HEK293 (cell line): ENCODE measurements at regions not wholly inside any gene's neighbourhood (a gene's known extent, or its start where the extent isn't known, plus 50 kb on each side); places are given as distances from the start of the nearest gene placed in this dataset.

Experiments
- CTCF ChIA-PET: fragments of 350-600 bp; formaldehyde crosslinking; extraction: SDS; loops from one replicate; lab custom pipeline; 2021; ENCODE audit warnings: antibody characterized with exemption; lab: Yijun Ruan, JAX
- POLR2A ChIA-PET: fragments of 300-600 bp; formaldehyde crosslinking; extraction: SDS; loops from one replicate; lab custom pipeline; 2020; ENCODE audit warnings: antibody characterized with exemption, inconsistent platforms; lab: Yijun Ruan, JAX
- H3K27ac ChIP-seq: fragments of 200-500 bp; sonication (Bioruptor generic); 2 replicates; pipeline ENCODE4 v1.5.1; 2014; ENCODE audit warnings: low read depth, low read length, control low read depth, inconsistent platforms; ENCODE audit errors: extremely low read depth
- H3K36me3 ChIP-seq, 2 experiments: fragments of 200-500 bp in 1 of 2; sonication (Bioruptor generic) in 1 of 2; 1 replicate in 1 of 2; 2 replicates in 1 of 2; pipeline ENCODE4 v1.5.1; 2014 to 2017; ENCODE audit warnings: inconsistent platforms in 2 of 2, low read length in 2 of 2; ENCODE audit not compliant: control insufficient read depth in 2 of 2, insufficient read depth in 1 of 2
- H3K4me1 ChIP-seq: fragments of 200-500 bp; sonication (Bioruptor generic); 2 replicates; pipeline ENCODE4 v1.5.1; 2014; ENCODE audit warnings: mild to moderate bottlenecking, low read length, inconsistent platforms; ENCODE audit not compliant: control insufficient read depth, insufficient read depth
- H3K4me3 ChIP-seq: 2 replicates; pipeline ENCODE4 v1.5.1; 2011; ENCODE audit warnings: low read depth, mild to moderate bottlenecking, control low read depth, low read length, moderate library complexity
- H3K9me3 ChIP-seq: fragments of 200-500 bp; sonication (Bioruptor generic); 2 replicates; pipeline ENCODE4 v1.5.1; 2014; ENCODE audit warnings: low read depth, low read length, inconsistent platforms; ENCODE audit not compliant: control insufficient read depth, insufficient read depth
- BCL11B ChIP-seq: fragments of 450-650 bp; formaldehyde crosslinking; IDR thresholded peaks from 2 replicates; pipeline ENCODE4 v1.5.1; 2016; ENCODE audit warnings: low read depth, missing biosample characterization, missing genetic modification characterization
- GLIS1 ChIP-seq: fragments of 450-650 bp; formaldehyde crosslinking; IDR thresholded peaks from 2 replicates; pipeline ENCODE4 v1.5.1; 2016; ENCODE audit warnings: missing biosample characterization, missing genetic modification characterization
- GLIS2 ChIP-seq: fragments of 450-650 bp; formaldehyde crosslinking; IDR thresholded peaks from 2 replicates; pipeline ENCODE4 v1.5.1; 2016; ENCODE audit warnings: missing biosample characterization, missing genetic modification characterization
- HOXA7 ChIP-seq: sonication (generic); formaldehyde crosslinking; IDR thresholded peaks from 2 replicates; pipeline ENCODE4 v1.8.1; 2022; ENCODE audit warnings: missing genetic modification reagents, borderline replicate concordance
- KLF16 ChIP-seq: fragments of 450-650 bp; formaldehyde crosslinking; IDR thresholded peaks from 2 replicates; pipeline ENCODE4 v1.5.1; 2017; ENCODE audit warnings: missing biosample characterization, missing genetic modification characterization
- MEIS1 ChIP-seq: sonication (generic); formaldehyde crosslinking; IDR thresholded peaks from 2 replicates; pipeline ENCODE4 v1.8.1; 2022; ENCODE audit warnings: missing genetic modification reagents, mild to moderate bottlenecking, borderline replicate concordance
- SETDB1 ChIP-seq: IDR thresholded peaks from one replicate; pipeline ENCODE4 v1.6.1; 2017; ENCODE audit warnings: mild to moderate bottlenecking, low read length, moderate library complexity, mixed read lengths; ENCODE audit not compliant: insufficient read length
- ZBTB44 ChIP-seq: fragments of 450-650 bp; IDR thresholded peaks from 2 replicates; pipeline ENCODE4 v1.5.1; 2018; ENCODE audit warnings: missing biosample characterization, mild to moderate bottlenecking, missing genetic modification characterization
- ZEB2 ChIP-seq: fragments of 450-650 bp; formaldehyde crosslinking; IDR thresholded peaks from 2 replicates; pipeline ENCODE4 v1.5.1; 2016; ENCODE audit warnings: missing biosample characterization, missing genetic modification characterization
- ZNF211 ChIP-seq: fragments of 450-650 bp; formaldehyde crosslinking; IDR thresholded peaks from 2 replicates; pipeline ENCODE4 v1.5.1; 2016; ENCODE audit warnings: low read depth, missing biosample characterization, missing genetic modification characterization
- ZNF223 ChIP-seq: fragments of 450-650 bp; formaldehyde crosslinking; IDR thresholded peaks from 2 replicates; pipeline ENCODE4 v1.5.1; 2016; ENCODE audit warnings: missing biosample characterization, missing genetic modification characterization
- ZNF324 ChIP-seq: fragments of 450-650 bp; formaldehyde crosslinking; IDR thresholded peaks from 2 replicates; pipeline ENCODE4 v1.5.1; 2016; ENCODE audit warnings: missing biosample characterization, missing genetic modification characterization
- ZNF341 ChIP-seq: fragments of 450-650 bp; formaldehyde crosslinking; IDR thresholded peaks from 2 replicates; pipeline ENCODE4; 2016; ENCODE audit warnings: low read depth, missing biosample characterization, missing genetic modification characterization
- ZNF416 ChIP-seq: fragments of 450-650 bp; formaldehyde crosslinking; IDR thresholded peaks from 2 replicates; pipeline ENCODE4 v1.5.1; 2016; ENCODE audit warnings: missing biosample characterization, missing genetic modification characterization
- ZNF423 ChIP-seq: fragments of 450-650 bp; formaldehyde crosslinking; IDR thresholded peaks from 2 replicates; pipeline ENCODE4 v1.5.1; 2016; ENCODE audit warnings: missing biosample characterization, missing genetic modification characterization
- ZNF426 ChIP-seq: fragments of 450-650 bp; formaldehyde crosslinking; IDR thresholded peaks from 2 replicates; pipeline ENCODE4 v1.5.1; 2017; ENCODE audit warnings: missing biosample characterization, missing genetic modification characterization, mild to moderate bottlenecking, inconsistent platforms, moderate library complexity
- ZNF513 ChIP-seq: fragments of 450-650 bp; IDR thresholded peaks from 2 replicates; pipeline ENCODE4 v1.5.1; 2018; ENCODE audit warnings: missing biosample characterization, missing genetic modification characterization
- ZNF529 ChIP-seq: fragments of 450-650 bp; formaldehyde crosslinking; IDR thresholded peaks from 2 replicates; pipeline ENCODE4 v1.5.1; 2017; ENCODE audit warnings: missing genetic modification characterization, missing biosample characterization; ENCODE audit not compliant: insufficient replicate concordance
- ZNF549 ChIP-seq: fragments of 450-650 bp; IDR thresholded peaks from 2 replicates; pipeline ENCODE4 v1.5.1; 2018; ENCODE audit warnings: missing biosample characterization, missing genetic modification characterization, mild to moderate bottlenecking, inconsistent platforms, moderate library complexity
- ZNF76 ChIP-seq: fragments of 450-650 bp; formaldehyde crosslinking; IDR thresholded peaks from 2 replicates; pipeline ENCODE4; 2016; ENCODE audit warnings: low read depth, missing biosample characterization, missing genetic modification characterization, borderline replicate concordance
- ZNF843 ChIP-seq: fragments of 450-650 bp; formaldehyde crosslinking; IDR thresholded peaks from 2 replicates; pipeline ENCODE4 v1.5.1; 2016; ENCODE audit warnings: missing biosample characterization, missing genetic modification characterization
- ZSCAN16 ChIP-seq: fragments of 450-650 bp; formaldehyde crosslinking; IDR thresholded peaks from 2 replicates; pipeline ENCODE4 v1.5.1; 2016; ENCODE audit warnings: missing biosample characterization, missing genetic modification characterization
- TF ChIP-seq, protein P1 (sequence below): fragments of 450-650 bp; formaldehyde crosslinking; IDR thresholded peaks from 2 replicates; pipeline ENCODE4 v1.5.1; 2016; ENCODE audit warnings: missing biosample characterization, missing genetic modification characterization, low read depth
- TF ChIP-seq, protein P2 (sequence below): fragments of 450-650 bp; formaldehyde crosslinking; IDR thresholded peaks from 2 replicates; pipeline ENCODE4 v1.5.1; 2016; ENCODE audit warnings: missing biosample characterization, missing genetic modification characterization
- TF ChIP-seq, protein P3 (sequence below): fragments of 450-650 bp; formaldehyde crosslinking; IDR thresholded peaks from 2 replicates; pipeline ENCODE4 v1.5.1; 2017; ENCODE audit warnings: missing biosample characterization, missing genetic modification characterization

DNA sequence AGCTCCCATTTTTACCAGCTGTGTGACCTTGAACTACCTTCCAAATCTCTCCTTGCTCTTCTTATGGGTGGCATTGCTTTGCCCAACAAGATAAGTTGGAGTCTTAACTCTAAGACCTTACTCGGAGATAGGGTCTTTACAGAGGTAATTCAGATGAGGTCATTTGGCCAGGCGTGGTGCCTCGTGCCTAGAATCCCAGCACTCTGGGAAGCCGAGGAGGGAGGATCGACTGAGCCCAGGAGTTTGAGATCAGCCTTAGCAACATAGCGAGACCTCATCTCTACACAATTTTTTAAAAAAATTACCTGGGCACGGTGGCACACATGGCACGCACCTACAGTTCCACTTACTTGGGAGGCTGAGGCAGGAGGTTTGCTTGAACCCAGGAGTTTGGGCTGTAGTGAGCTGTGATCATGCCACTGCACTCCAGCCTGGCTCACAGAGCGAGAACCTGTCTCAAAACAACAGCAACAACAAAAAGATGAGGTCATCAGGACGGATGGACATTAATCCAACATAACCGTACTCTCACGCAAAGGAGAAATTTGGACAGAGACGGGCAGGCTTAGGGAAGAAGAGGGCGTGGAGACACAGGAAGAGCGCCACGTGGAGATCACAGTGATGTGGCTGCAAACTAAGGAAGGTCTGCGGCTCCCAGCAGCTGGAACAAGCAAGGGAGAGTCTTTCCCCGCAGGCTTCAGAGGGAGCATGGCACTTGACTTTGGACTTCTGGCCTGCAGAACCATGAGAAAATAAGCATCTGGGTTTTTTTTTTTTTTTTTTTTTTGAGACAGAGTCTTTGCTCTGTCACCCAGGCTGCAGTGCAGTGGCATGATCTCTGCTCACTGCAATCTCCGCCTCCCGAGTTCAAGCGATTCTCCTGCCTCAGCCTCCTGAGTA is 122.3 kb upstream of the CARD11 start:
- Histone ChIP-seq H3K9me3 (no peaks in the 10 kb centered on the region), H3K4me3 (no peak overlapping the region), H3K36me3 (no peaks in the 10 kb centered on the region), H3K27ac (no peak overlapping the region), H3K4me1 (no peaks in the 10 kb centered on the region)
- POLR2A ChIA-PET: no interaction called here
- CTCF ChIA-PET: interaction anchor here (0.6 to 0.7 kb wide), 2 partner anchors 10 to 101 kb away, joined by 3 read pairs; no protein-coding TSS in a partner anchor
- TF ChIP-seq, protein P1, sequence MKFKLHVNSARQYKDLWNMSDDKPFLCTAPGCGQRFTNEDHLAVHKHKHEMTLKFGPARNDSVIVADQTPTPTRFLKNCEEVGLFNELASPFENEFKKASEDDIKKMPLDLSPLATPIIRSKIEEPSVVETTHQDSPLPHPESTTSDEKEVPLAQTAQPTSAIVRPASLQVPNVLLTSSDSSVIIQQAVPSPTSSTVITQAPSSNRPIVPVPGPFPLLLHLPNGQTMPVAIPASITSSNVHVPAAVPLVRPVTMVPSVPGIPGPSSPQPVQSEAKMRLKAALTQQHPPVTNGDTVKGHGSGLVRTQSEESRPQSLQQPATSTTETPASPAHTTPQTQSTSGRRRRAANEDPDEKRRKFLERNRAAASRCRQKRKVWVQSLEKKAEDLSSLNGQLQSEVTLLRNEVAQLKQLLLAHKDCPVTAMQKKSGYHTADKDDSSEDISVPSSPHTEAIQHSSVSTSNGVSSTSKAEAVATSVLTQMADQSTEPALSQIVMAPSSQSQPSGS (tag by site-specific recombination): peak; percentile 61
- no peak for TF ChIP-seq MEIS1
- no peak for TF ChIP-seq ZNF341 (tag by site-specific recombination)
- no peak for TF ChIP-seq ZNF513 (tag by site-specific recombination)
- TF ChIP-seq ZNF76 (tag by site-specific recombination): no peak
- no peak for TF ChIP-seq GLIS2 (tag by site-specific recombination)
- no peak for TF ChIP-seq ZSCAN16
- TF ChIP-seq, all 188 proteins: peak for 1

GRCh38 chr7:3167551-3167950 is 123.9 kb upstream of the CARD11 start:
- ChIA-PET POLR2A (no interaction called here), CTCF (no interaction called here)
- Histone ChIP-seq H3K27ac (no peak overlapping the region), H3K36me3 (no peaks in the 10 kb centered on the region), H3K4me3 (no peak overlapping the region), H3K9me3 (no peaks in the 10 kb centered on the region), H3K4me1 (no peaks in the 10 kb centered on the region)
- TF ChIP-seq ZNF843: no peak
- no peak for TF ChIP-seq ZNF529
- TF ChIP-seq ZNF211 (tag by site-specific recombination): no peak
- no peak for TF ChIP-seq ZNF223 (tag by site-specific recombination)
- no peak for TF ChIP-seq GLIS1 (tag by site-specific recombination)
- no peak for TF ChIP-seq ZNF324 (tag by site-specific recombination)
- no peak for TF ChIP-seq ZBTB44 (tag by site-specific recombination)
- no peak for TF ChIP-seq ZNF416 (tag by site-specific recombination)
- TF ChIP-seq BCL11B (tag by site-specific recombination): no peak

- no peaks in the 10 kb centered on the region for H3K4me1 ChIP-seq
- POLR2A ChIA-PET: no interaction called here
- CTCF ChIA-PET: no interaction called here
- TF ChIP-seq KLF16 (tag by site-specific recombination) (no peak), ZEB2 (tag by site-specific recombination) (no peak), HOXA7 (CRISPR knock-in tag) (no peak), SETDB1 (no peak), ZNF426 (tag by site-specific recombination) (no peak), ZNF423 (tag by site-specific recombination) (no peak), ZNF549 (tag by site-specific recombination) (no peak)
- TF ChIP-seq, protein P2, sequence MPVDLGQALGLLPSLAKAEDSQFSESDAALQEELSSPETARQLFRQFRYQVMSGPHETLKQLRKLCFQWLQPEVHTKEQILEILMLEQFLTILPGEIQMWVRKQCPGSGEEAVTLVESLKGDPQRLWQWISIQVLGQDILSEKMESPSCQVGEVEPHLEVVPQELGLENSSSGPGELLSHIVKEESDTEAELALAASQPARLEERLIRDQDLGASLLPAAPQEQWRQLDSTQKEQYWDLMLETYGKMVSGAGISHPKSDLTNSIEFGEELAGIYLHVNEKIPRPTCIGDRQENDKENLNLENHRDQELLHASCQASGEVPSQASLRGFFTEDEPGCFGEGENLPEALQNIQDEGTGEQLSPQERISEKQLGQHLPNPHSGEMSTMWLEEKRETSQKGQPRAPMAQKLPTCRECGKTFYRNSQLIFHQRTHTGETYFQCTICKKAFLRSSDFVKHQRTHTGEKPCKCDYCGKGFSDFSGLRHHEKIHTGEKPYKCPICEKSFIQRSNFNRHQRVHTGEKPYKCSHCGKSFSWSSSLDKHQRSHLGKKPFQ (tag by site-specific recombination): no peak
- TF ChIP-seq, protein P3, sequence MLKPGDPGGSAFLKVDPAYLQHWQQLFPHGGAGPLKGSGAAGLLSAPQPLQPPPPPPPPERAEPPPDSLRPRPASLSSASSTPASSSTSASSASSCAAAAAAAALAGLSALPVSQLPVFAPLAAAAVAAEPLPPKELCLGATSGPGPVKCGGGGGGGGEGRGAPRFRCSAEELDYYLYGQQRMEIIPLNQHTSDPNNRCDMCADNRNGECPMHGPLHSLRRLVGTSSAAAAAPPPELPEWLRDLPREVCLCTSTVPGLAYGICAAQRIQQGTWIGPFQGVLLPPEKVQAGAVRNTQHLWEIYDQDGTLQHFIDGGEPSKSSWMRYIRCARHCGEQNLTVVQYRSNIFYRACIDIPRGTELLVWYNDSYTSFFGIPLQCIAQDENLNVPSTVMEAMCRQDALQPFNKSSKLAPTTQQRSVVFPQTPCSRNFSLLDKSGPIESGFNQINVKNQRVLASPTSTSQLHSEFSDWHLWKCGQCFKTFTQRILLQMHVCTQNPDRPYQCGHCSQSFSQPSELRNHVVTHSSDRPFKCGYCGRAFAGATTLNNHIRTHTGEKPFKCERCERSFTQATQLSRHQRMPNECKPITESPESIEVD (tag by site-specific recombination): no peak
Measured at GRCh38 chr7:3168370-3168769, 124.7 kb upstream of the CARD11 start.

More at GRCh38 chr7:3168370-3168769, 124.7 kb upstream of the CARD11 start:
- Histone ChIP-seq H3K4me3 (no peak overlapping the region), H3K36me3 (no peaks in the 10 kb centered on the region), H3K9me3 (no peaks in the 10 kb centered on the region), H3K27ac (no peak overlapping the region)
